Mucosa of rectum (tissue), 2 donors: ENCODE measurements at regions not wholly inside any gene's neighbourhood (a gene's known extent, or its start where the extent isn't known, plus 50 kb on each side); places are given as distances from the start of the nearest gene placed in this dataset.

Experiments used
- H3K27ac ChIP-seq, 2 donors: one replicate each; pipeline ENCODE4 v1.7.0; 2013; ENCODE audit warnings: inconsistent platforms in 2 of 2, low read depth in 2 of 2, low read length in 2 of 2
- H3K27me3 ChIP-seq, 2 donors: one replicate each; pipeline ENCODE4 v1.7.0; 2013; ENCODE audit warnings: low read length in 2 of 2; ENCODE audit not compliant: control insufficient read depth in 2 of 2, insufficient read depth in 2 of 2
- H3K36me3 ChIP-seq, 2 donors: one replicate each; pipeline ENCODE4 v1.7.0; 2013; ENCODE audit warnings: low read length in 2 of 2; ENCODE audit not compliant: control insufficient read depth in 2 of 2, insufficient read depth in 2 of 2
- H3K4me1 ChIP-seq, 2 donors: one replicate each; pipeline ENCODE4 v1.7.0; 2013; ENCODE audit warnings: low read length in 2 of 2, mild to moderate bottlenecking in 1 of 2; ENCODE audit not compliant: control insufficient read depth in 2 of 2, insufficient read depth in 2 of 2
- H3K4me3 ChIP-seq, 2 donors: one replicate each; pipeline ENCODE4 v1.7.0; 2013; ENCODE audit warnings: low read length in 2 of 2
- H3K9ac ChIP-seq, 2 donors: one replicate each; pipeline ENCODE4 v1.7.0; 2013; ENCODE audit warnings: low read length in 2 of 2, low read depth in 1 of 2, mild to moderate bottlenecking in 1 of 2
- H3K9me3 ChIP-seq, 2 donors: one replicate each; pipeline ENCODE4 v1.7.0; 2013; ENCODE audit warnings: low read length in 2 of 2; ENCODE audit not compliant: control insufficient read depth in 2 of 2
- donor health status: healthy.
- donor health status: Normal muscosa, but diverticular disease.

DNA sequence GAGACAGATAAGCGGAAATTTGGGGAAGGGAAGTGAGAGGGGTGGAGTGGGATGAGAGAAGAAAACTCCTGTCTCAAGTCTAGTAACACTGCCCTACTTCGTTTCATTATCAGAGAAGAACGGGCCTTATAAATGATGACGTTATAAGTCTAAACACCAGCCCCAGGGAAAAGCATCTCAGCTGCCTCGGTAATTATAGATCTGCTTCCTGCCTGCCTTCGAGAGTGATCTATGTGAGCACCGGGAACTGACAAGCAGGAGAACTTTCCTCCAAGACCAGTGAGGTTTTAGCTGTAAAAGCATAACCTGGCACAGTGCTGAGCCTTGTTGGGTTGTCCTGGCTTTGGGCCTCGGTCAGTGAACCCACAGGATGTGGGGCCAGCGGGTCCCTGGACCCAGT, 227.9 kb upstream of the SIX2 start:
- no peaks in the 10 kb centered on the region for H3K4me1 ChIP-seq
- no peaks in the 10 kb centered on the region for H3K27me3 ChIP-seq
- H3K4me3 ChIP-seq: no peak overlapping the region
- H3K9me3 ChIP-seq: no peaks in the 10 kb centered on the region
- no peaks in the 10 kb centered on the region for H3K36me3 ChIP-seq
- no peak overlapping the region for H3K9ac ChIP-seq
- no peak overlapping the region for H3K27ac ChIP-seq

DNA sequence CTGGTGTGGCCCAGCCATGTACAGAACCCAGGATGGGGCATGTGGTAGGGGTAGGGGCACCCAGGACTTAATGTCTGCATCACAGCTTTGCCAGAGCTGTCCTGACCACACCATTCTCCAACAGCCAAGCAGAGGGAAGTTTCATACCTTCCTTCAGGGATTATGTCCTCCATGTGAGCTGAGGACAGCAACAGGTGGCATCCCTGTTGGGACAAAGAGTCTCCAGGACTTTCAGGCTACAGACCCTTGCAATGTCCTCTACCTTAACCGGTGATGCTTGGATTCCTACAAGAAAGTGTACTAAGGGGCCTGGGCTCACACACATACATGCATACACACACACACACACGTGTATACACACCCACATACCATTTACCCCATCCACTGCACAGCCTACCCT, 227.0 kb upstream of the SIX2 start:
- H3K27me3 ChIP-seq: no peaks in the 10 kb centered on the region
- no peak overlapping the region for H3K27ac ChIP-seq
- no peak overlapping the region for H3K4me3 ChIP-seq
- H3K9ac ChIP-seq: no peak overlapping the region
- H3K4me1 ChIP-seq: no peaks in the 10 kb centered on the region
- H3K9me3 ChIP-seq: no peaks in the 10 kb centered on the region
- no peaks in the 10 kb centered on the region for H3K36me3 ChIP-seq

DNA sequence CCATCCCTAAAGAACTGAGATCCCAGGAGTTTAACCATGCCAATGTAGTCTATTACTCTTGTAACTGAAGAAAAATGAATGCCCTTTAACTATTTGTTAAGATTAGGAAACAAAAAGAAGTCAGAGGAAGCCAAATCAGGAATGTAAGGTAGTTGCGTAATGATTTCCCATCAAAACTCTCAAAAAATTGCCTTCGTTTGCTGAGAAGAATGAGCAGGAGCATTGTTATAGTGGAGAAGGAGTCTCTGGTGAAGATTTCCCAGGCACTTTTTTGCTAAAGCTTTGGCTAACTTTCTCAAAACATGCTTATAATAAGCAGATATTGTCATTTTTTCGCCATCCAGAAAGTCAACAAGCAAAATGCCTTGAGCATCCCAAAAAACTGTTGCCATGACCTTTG, 224.0 kb upstream of the SIX2 start:
- no peaks in the 10 kb centered on the region for H3K27me3 ChIP-seq
- H3K4me1 ChIP-seq: no peaks in the 10 kb centered on the region

DNA sequence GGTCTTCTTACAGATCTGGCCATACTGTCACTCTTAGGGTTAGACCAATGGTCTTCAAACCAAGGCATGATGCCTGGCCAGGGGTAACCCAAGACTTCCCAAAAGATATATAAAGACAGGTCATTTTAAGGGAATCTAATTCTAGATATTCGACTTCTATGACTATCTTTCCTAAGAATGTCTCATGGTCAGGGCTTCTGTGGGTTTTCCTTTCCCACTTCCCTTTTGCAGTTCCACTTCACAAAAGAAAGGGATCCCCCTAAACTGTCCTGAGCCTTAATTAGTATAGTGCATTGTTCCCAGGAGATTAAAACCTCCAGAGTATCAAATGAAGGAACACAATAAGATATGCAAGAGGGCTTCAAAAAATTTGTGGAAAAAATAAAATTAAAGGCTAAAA, 223.6 kb upstream of the SIX2 start:
- H3K27me3 ChIP-seq: no peaks in the 10 kb centered on the region

More for the DNA sequence above, 224.0 kb upstream of the SIX2 start:
- H3K4me3 ChIP-seq: no peak overlapping the region
- no peaks in the 10 kb centered on the region for H3K36me3 ChIP-seq
- no peak overlapping the region for H3K27ac ChIP-seq
- H3K9me3 ChIP-seq: no peaks in the 10 kb centered on the region
- no peak overlapping the region for H3K9ac ChIP-seq

DNA sequence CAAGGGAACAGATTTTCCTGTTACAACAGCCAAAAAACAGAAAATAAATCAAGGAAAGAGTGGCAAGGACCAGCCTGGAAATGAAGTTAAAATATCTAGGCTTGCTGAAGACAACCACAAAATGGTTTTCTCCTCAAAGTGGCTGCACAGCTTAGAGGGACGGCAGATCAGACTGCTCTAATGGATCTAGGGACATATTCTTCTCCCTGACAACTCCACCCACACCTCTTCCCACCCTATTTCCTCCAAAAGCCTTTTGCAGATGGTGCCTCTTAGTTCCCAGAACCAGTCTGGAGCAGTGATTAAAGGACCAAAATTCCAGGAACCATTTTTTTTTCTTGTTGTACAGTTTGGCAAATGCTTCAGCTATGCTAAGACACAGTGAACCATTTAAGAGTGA, 220.2 kb upstream of the SIX2 start:
- Histone ChIP-seq H3K4me1 (no peaks in the 10 kb centered on the region), H3K36me3 (no peaks in the 10 kb centered on the region)

More for the DNA sequence above, 223.6 kb upstream of the SIX2 start:
- H3K4me1 ChIP-seq: no peaks in the 10 kb centered on the region
- no peak overlapping the region for H3K9ac ChIP-seq
- H3K27ac ChIP-seq: no peak overlapping the region
- H3K9me3 ChIP-seq: no peaks in the 10 kb centered on the region
- no peaks in the 10 kb centered on the region for H3K36me3 ChIP-seq
- H3K4me3 ChIP-seq: no peak overlapping the region

DNA sequence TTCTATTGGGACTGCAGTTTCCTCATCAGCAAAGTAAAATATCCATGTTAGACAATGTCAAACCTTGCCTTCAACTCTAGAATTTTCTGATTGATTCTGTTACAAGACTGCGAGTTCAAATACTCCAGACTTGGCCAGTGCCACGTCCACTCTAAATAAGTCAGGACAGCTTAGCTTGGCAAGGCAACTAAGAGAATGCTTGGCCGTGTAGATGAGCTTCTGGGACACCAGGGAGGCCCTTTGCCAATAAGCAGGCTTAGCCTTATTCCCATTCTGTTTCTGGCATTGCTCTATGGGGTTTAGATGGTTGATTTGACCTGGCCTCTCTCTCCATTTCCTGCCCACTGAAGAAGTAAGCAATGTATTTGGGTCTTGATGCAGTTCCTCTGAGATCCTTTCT, 218.1 kb upstream of the SIX2 start:
- no peaks in the 10 kb centered on the region for H3K4me1 ChIP-seq
- H3K27ac ChIP-seq: no peak overlapping the region
- peaks cover 0 to 2% of the 10 kb centered on the region in 2 donors for H3K27me3 ChIP-seq
- no peaks in the 10 kb centered on the region for H3K36me3 ChIP-seq
- no peaks in the 10 kb centered on the region for H3K9me3 ChIP-seq
- H3K4me3 ChIP-seq: no peak overlapping the region
- H3K9ac ChIP-seq: no peak overlapping the region

More for the DNA sequence above, 220.2 kb upstream of the SIX2 start:
- no peak overlapping the region for H3K27ac ChIP-seq
- no peak overlapping the region for H3K4me3 ChIP-seq
- no peaks in the 10 kb centered on the region for H3K27me3 ChIP-seq
- H3K9me3 ChIP-seq: no peaks in the 10 kb centered on the region
- H3K9ac ChIP-seq: no peak overlapping the region

DNA sequence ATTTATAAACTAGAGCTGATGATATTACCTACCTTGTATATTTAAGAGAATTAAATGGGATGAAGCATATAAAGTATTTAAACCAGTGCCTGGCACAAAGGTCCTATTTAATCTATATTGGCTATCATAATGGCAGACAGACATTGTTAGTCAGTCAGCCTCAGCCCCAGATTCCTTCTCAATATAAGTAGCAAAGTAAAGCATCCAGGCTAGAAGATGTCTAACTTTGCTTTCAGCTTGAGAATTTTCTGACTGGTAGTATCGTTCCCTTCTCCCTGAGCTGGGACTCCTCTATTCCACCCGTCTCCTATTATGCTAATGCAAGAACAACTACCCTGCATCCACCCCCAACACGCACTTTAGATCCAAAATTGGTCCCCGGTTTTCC, 215.7 kb upstream of the SIX2 start:
- H3K9me3 ChIP-seq: no peaks in the 10 kb centered on the region
- no peaks in the 10 kb centered on the region for H3K36me3 ChIP-seq
- H3K9ac ChIP-seq: no peak overlapping the region
- H3K27ac ChIP-seq: no peak overlapping the region
- H3K27me3 ChIP-seq: peaks cover 0 to 2% of the 10 kb centered on the region in 2 donors
- H3K4me1 ChIP-seq: no peaks in the 10 kb centered on the region
- H3K4me3 ChIP-seq: no peak overlapping the region

DNA sequence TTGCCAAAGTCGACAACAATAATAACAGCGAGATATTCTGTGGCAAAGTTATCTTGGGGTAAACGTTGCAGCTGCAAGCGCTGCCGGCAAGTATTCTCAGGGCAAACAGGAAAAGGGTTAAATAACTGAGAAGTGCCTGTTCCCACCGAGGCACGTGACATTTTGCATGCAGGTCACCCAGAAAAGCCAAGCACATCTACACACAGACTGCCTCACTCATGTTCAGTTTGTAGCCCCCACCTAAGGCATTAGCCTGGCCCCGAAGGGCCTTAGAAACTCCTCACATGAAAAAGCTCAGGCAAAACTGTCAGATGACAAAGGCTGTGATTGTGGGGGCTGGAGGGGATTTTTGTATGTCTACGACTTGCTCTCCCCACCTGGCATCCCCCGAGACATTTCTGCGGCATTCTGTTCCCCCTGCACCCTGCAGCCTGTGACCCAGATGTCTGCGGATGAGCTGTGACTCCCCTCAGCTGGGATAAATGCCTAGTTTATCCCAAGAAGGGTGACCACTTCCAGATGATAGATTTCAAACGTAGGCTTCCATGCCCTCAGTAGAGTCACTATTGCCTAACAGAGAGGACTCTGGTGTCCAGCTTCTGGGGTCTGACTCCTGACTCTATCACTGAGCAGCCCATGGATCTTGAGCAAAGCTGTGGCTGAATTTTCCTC, 215.2 kb upstream of the SIX2 start:
- no peaks in the 10 kb centered on the region for H3K9me3 ChIP-seq
- no peaks in the 10 kb centered on the region for H3K4me1 ChIP-seq
- H3K27me3 ChIP-seq: peaks cover 0 to 2% of the 10 kb centered on the region in 2 donors
- H3K27ac ChIP-seq: no peak overlapping the region
- H3K4me3 ChIP-seq: no peak overlapping the region
- H3K36me3 ChIP-seq: no peaks in the 10 kb centered on the region
- no peak overlapping the region for H3K9ac ChIP-seq

DNA sequence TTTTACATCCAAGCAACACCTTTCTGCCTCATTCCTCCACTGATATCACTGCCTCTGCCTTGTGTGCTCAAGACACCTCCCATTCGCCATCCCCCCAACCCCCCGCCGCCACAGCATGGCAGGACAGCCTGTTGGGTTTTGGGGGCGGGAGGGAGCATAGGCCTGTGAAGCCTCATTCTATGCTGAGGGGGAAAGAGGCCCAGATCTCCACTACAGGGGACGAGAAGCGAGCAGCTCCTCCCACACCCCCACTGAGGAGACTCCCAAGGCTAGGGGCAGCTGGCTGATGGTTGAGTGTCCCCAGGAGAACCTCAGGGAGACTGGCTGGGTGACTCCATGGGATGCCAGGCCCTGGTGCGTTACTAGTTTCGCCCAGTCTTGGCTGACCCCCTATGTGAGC, 214.3 kb upstream of the SIX2 start:
- H3K9ac ChIP-seq: no peak overlapping the region
- no peak overlapping the region for H3K4me3 ChIP-seq
- H3K27me3 ChIP-seq: peaks cover 0 to 2% of the 10 kb centered on the region in 2 donors
- no peaks in the 10 kb centered on the region for H3K9me3 ChIP-seq
- no peaks in the 10 kb centered on the region for H3K4me1 ChIP-seq
- no peak overlapping the region for H3K27ac ChIP-seq
- H3K36me3 ChIP-seq: no peaks in the 10 kb centered on the region

DNA sequence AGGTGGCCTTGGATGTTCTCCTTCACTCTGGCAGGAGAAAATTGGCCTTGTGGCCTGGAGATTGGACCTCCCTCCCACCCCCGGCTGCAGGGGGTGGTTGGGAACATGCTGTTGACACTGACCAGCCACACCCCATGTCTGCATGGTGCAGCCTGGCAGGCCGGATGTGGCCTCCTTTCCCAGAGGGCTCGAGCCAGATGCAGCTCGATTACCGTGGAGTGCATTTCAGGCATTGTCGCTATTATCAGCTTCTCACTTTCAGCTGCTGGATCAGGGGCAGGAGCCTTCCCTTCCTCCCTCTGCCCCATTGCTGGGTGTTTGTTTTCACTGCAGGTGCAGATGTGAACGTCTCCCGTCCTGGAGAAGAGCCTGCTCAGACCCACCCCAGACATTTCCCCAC, 211.0 kb upstream of the SIX2 start:
- Histone ChIP-seq H3K4me1 (no peaks in the 10 kb centered on the region), H3K9me3 (no peaks in the 10 kb centered on the region), H3K27me3 (peaks cover 0 to 2% of the 10 kb centered on the region in 2 donors), H3K36me3 (no peaks in the 10 kb centered on the region), H3K27ac (no peak overlapping the region), H3K9ac (no peak overlapping the region), H3K4me3 (no peak overlapping the region)

DNA sequence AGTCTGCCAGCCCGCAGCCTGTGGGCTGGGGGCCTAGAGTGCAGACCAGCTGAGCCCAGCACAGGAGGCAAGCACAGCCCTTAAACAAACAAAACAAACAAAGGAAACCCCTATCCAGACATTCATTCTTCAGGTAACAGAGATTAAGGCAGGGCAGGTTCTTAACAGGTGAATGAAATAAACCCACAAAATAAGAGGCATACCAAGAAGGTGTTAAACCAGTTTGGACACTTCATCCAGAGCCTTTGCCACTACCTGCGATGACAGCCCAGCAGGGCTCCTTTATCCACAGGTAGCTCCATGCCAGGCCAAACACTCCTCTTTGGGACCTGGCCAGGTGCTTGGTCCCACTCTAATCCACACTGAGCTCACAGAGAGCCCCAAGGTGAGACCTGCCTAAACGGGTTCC, 209.7 kb upstream of the SIX2 start:
- H3K4me1 ChIP-seq: no peaks in the 10 kb centered on the region
- H3K27ac ChIP-seq: no peak overlapping the region
- H3K9me3 ChIP-seq: no peaks in the 10 kb centered on the region
- peaks cover 0 to 2% of the 10 kb centered on the region in 2 donors for H3K27me3 ChIP-seq
- H3K36me3 ChIP-seq: no peaks in the 10 kb centered on the region
- no peak overlapping the region for H3K9ac ChIP-seq
- H3K4me3 ChIP-seq: no peak overlapping the region
